NB4 (cell line): ENCODE measurements at regions not wholly inside any gene's neighbourhood (a gene's known extent, or its start where the extent isn't known, plus 50 kb on each side); places are given as distances from the start of the nearest gene placed in this dataset.

Experiments used
- CTCF ChIP-seq: IDR thresholded peaks from one replicate; pipeline ENCODE4 v1.5.1; 2012; ENCODE audit warnings: low read depth, low read length
- POLR2A ChIP-seq: IDR thresholded peaks from 2 replicates; pipeline ENCODE4 v1.6.1; 2011; ENCODE audit warnings: mild to moderate bottlenecking; ENCODE audit not compliant: insufficient read length; ENCODE audit errors: extremely low read depth

GRCh38 chr10:8923096-8923495, 868.6 kb downstream of the GATA3 start:
- TF ChIP-seq CTCF (no peak), POLR2A (no peak)
